SK-N-SH (cell line): ENCODE measurements at regions not wholly inside any gene's neighbourhood (a gene's known extent, or its start where the extent isn't known, plus 50 kb on each side); places are given as distances from the start of the nearest gene placed in this dataset.
A peak's percentile ranks its signal among the peaks of the same experiment; 100 is the strongest.

ENCODE experiments used
- CTCF ChIA-PET: fragments of 300-600, 350-600 bp; formaldehyde crosslinking; extraction: SDS; loops from one replicate; lab custom pipeline; 2021; lab: Yijun Ruan, JAX
- POLR2A ChIA-PET: fragments of 350-600 bp; sonication (Branson Sonifier 250); formaldehyde crosslinking; extraction: SDS; loops from one replicate; lab custom pipeline; 2020; ENCODE audit warnings: antibody characterized with exemption, inconsistent platforms; lab: Yijun Ruan, JAX
- DNase-seq: peaks from one replicate; pipeline ENCODE4 v3.0.0; 2012
- H2AFZ ChIP-seq: fragments of 200-600 bp; sonication (generic); 2 replicates; pipeline ENCODE4 v1.8.1; 2016; ENCODE audit warnings: antibody characterized with exemption, mild to moderate bottlenecking, low read depth
- H3F3A ChIP-seq: fragments of 200-600 bp; sonication (generic); replicated peaks from 2 replicates; pipeline ENCODE3; 2016; ENCODE audit warnings: antibody characterized with exemption, mild to moderate bottlenecking; ENCODE audit not compliant: insufficient read depth
- H3K27ac ChIP-seq, 2 experiments: fragments of 200-500 bp in 1 of 2; fragments of 200-600 bp in 1 of 2; sonication (Bioruptor generic) in 1 of 2; sonication (generic), shearing (Covaris generic) in 1 of 2; 2 replicates each; pipeline versions ENCODE4 v1.5.1 to v1.6.1; 2014 to 2016; ENCODE audit warnings: low read depth in 2 of 2, inconsistent platforms in 1 of 2, low read length in 1 of 2, mild to moderate bottlenecking in 1 of 2, mixed read lengths in 1 of 2
- H3K27me3 ChIP-seq: fragments of 200-600 bp; sonication (generic), shearing (Covaris generic); 2 replicates; pipeline ENCODE4 v1.6.1; 2016; ENCODE audit warnings: mixed run types; ENCODE audit not compliant: insufficient read depth
- H3K36me3 ChIP-seq, 2 experiments: fragments of 200-500 bp in 1 of 2; fragments of 200-600 bp in 1 of 2; sonication (Bioruptor generic) in 1 of 2; sonication (generic) in 1 of 2; replicated peaks in 1 of 2; 2 replicates each; pipeline versions ENCODE3 to v1.5.1; 2014 to 2016; ENCODE audit warnings: low read length in 1 of 2, mild to moderate bottlenecking in 1 of 2; ENCODE audit not compliant: insufficient read depth in 2 of 2, control insufficient read depth in 1 of 2
- H3K4me1 ChIP-seq, 2 experiments: fragments of 200-500 bp in 1 of 2; fragments of 200-600 bp in 1 of 2; sonication (Bioruptor generic) in 1 of 2; sonication (generic), shearing (Covaris generic) in 1 of 2; 2 replicates each; pipeline versions ENCODE4 v1.5.1 to v1.6.1; 2014 to 2016; ENCODE audit warnings: low read depth in 1 of 2, low read length in 1 of 2, mixed run types in 1 of 2; ENCODE audit not compliant: insufficient read depth in 2 of 2, control insufficient read depth in 1 of 2
- H3K4me2 ChIP-seq: fragments of 200-600 bp; sonication (generic), shearing (Covaris generic); 2 replicates; pipeline ENCODE4 v1.6.1; 2017; ENCODE audit warnings: mixed run types
- H3K4me3 ChIP-seq, 2 experiments: fragments of 200-500 bp in 1 of 2; fragments of 200-600 bp in 1 of 2; sonication (Bioruptor generic) in 1 of 2; sonication (generic), shearing (Covaris generic) in 1 of 2; 2 replicates each; pipeline versions ENCODE4 v1.5.1 to v1.8.1; 2014 to 2016; ENCODE audit warnings: low read depth in 2 of 2, inconsistent platforms in 1 of 2, low read length in 1 of 2, mild to moderate bottlenecking in 1 of 2, mixed read lengths in 1 of 2, moderate library complexity in 1 of 2
- H3K79me2 ChIP-seq: fragments of 200-600 bp; sonication (generic); 2 replicates; pipeline ENCODE4 v1.8.1; 2017; ENCODE audit warnings: mild to moderate bottlenecking; ENCODE audit not compliant: insufficient read depth
- H3K9ac ChIP-seq: fragments of 200-600 bp; sonication (generic); 2 replicates; pipeline ENCODE4 v1.6.1; 2017; ENCODE audit warnings: mixed run types
- H3K9me2 ChIP-seq: fragments of 200-600 bp; sonication (generic); 2 replicates; pipeline ENCODE4 v1.6.1; 2017; ENCODE audit warnings: mixed run types
- H3K9me3 ChIP-seq: fragments of 200-600 bp; sonication (generic); 2 replicates; pipeline ENCODE4 v1.6.1; 2017; ENCODE audit warnings: mixed run types, mild to moderate bottlenecking, moderate library complexity
- H4K20me1 ChIP-seq: fragments of 200-600 bp; sonication (generic); 2 replicates; pipeline ENCODE4 v1.6.1; 2017; ENCODE audit warnings: mild to moderate bottlenecking, mixed run types; ENCODE audit not compliant: insufficient read depth
- CHD2 ChIP-seq: fragments of 150-350 bp; IDR thresholded peaks from 2 replicates; pipeline ENCODE4 v1.6.1; 2018; ENCODE audit warnings: low read length; ENCODE audit not compliant: partially characterized antibody
- ELF1 ChIP-seq: IDR thresholded peaks from 2 replicates; pipeline ENCODE4 v1.4.0; 2012
- EP300 ChIP-seq, 2 experiments: IDR thresholded peaks; 2 replicates each; pipeline versions ENCODE4 v1.4.0 to v1.6.1; 2012; ENCODE audit warnings: borderline replicate concordance in 1 of 2, low read depth in 1 of 2, low read length in 1 of 2
- EZH2phosphoT487 ChIP-seq: fragments of 200-600 bp; sonication (generic); IDR thresholded peaks from 2 replicates; pipeline ENCODE4 v1.6.1; 2017; ENCODE audit warnings: low read depth, mixed run types, mild to moderate bottlenecking, antibody characterized with exemption, moderate library complexity, borderline replicate concordance
- FOSL2 ChIP-seq: IDR thresholded peaks from 2 replicates; pipeline ENCODE4 v1.4.0; 2012; ENCODE audit warnings: low read depth, mild to moderate bottlenecking, moderate library complexity, borderline replicate concordance
- FOXM1 ChIP-seq: IDR thresholded peaks from 2 replicates; pipeline ENCODE4 v1.4.0; 2012; ENCODE audit warnings: low read depth, mild to moderate bottlenecking
- GATA2 ChIP-seq: sonication (generic); formaldehyde crosslinking; IDR thresholded peaks from 2 replicates; pipeline ENCODE4 v1.5.0; 2020; ENCODE audit warnings: mild to moderate bottlenecking, missing genetic modification reagents
- MEF2A ChIP-seq: IDR thresholded peaks from 2 replicates; pipeline ENCODE4 v1.4.0; 2012; ENCODE audit warnings: low read depth, borderline replicate concordance
- MXI1 ChIP-seq: IDR thresholded peaks from 2 replicates; pipeline ENCODE4 v1.6.1; 2012; ENCODE audit warnings: mild to moderate bottlenecking, low read depth, low read length, improper control_type of control experiment
- NFIC ChIP-seq: IDR thresholded peaks from 2 replicates; pipeline ENCODE4 v1.4.0; 2012; ENCODE audit warnings: borderline replicate concordance
- POLR2AphosphoS5 ChIP-seq: IDR thresholded peaks from 2 replicates; pipeline ENCODE4 v1.6.1; 2012; ENCODE audit warnings: low read depth, low read length
- RAD21 ChIP-seq: IDR thresholded peaks from 2 replicates; pipeline ENCODE4 v1.6.1; 2012; ENCODE audit warnings: mild to moderate bottlenecking, low read length
- RCOR1 ChIP-seq: fragments of 150-350 bp; IDR thresholded peaks from 2 replicates; pipeline ENCODE4 v1.6.1; 2017; ENCODE audit warnings: antibody characterized with exemption, low read length
- RFX5 ChIP-seq: IDR thresholded peaks from 2 replicates; pipeline ENCODE4 v1.6.1; 2012; ENCODE audit warnings: mild to moderate bottlenecking, improper control_type of control experiment, low read length
- RXRA ChIP-seq: IDR thresholded peaks from 2 replicates; pipeline ENCODE4 v1.4.0; 2012; ENCODE audit warnings: low read depth, mild to moderate bottlenecking, borderline replicate concordance
- SIN3A ChIP-seq: IDR thresholded peaks from 2 replicates; pipeline ENCODE4 v1.6.1; 2012; ENCODE audit warnings: low read depth, mild to moderate bottlenecking, low read length, moderate library complexity, borderline replicate concordance
- SMC3 ChIP-seq: IDR thresholded peaks from 2 replicates; pipeline ENCODE4 v1.6.1; 2012; ENCODE audit warnings: low read depth, low read length, improper control_type of control experiment
- TAF1 ChIP-seq: IDR thresholded peaks from 2 replicates; pipeline ENCODE4 v1.6.1; 2012; ENCODE audit warnings: low read depth, mild to moderate bottlenecking, low read length, moderate library complexity, borderline replicate concordance
- TCF12 ChIP-seq: IDR thresholded peaks from 2 replicates; pipeline ENCODE4 v1.4.0; 2012
- TEAD4 ChIP-seq: IDR thresholded peaks from 2 replicates; pipeline ENCODE4 v1.4.0; 2012; ENCODE audit warnings: mild to moderate bottlenecking, borderline replicate concordance; ENCODE audit not compliant: insufficient read depth
- USF2 ChIP-seq: fragments of 150-350 bp; IDR thresholded peaks from 2 replicates; pipeline ENCODE4 v1.6.1; 2017; ENCODE audit warnings: antibody characterized with exemption, low read length, low read depth, borderline replicate concordance
- YY1 ChIP-seq: IDR thresholded peaks from 2 replicates; pipeline ENCODE4 v1.4.0; 2012; ENCODE audit warnings: low read depth, mild to moderate bottlenecking
- WGBS: methylation state at CpG from one replicate; pipeline ENCODE4 v1.1.6; 2017; ENCODE audit warnings: low lambda C conversion rate; 5-methylcytosine and 5-hydroxymethylcytosine counted together
- TF ChIP-seq, protein P1 (sequence below): IDR thresholded peaks from 2 replicates; pipeline ENCODE4 v1.4.0; 2012; ENCODE audit warnings: low read depth
- TF ChIP-seq, protein P2 (sequence below): IDR thresholded peaks from 2 replicates; pipeline ENCODE4 v1.6.1; 2012; ENCODE audit warnings: mild to moderate bottlenecking, low read depth, low read length, moderate library complexity
- TF ChIP-seq, protein P3 (sequence below): IDR thresholded peaks from 2 replicates; pipeline ENCODE4; 2012
- TF ChIP-seq, protein P4 (sequence below): IDR thresholded peaks from 2 replicates; pipeline ENCODE4 v1.4.0; 2012; ENCODE audit warnings: low read depth, borderline replicate concordance
- TF ChIP-seq, protein P5 (sequence below): IDR thresholded peaks from 2 replicates; pipeline ENCODE4 v1.4.0; 2012; ENCODE audit warnings: low read depth, borderline replicate concordance

DNA sequence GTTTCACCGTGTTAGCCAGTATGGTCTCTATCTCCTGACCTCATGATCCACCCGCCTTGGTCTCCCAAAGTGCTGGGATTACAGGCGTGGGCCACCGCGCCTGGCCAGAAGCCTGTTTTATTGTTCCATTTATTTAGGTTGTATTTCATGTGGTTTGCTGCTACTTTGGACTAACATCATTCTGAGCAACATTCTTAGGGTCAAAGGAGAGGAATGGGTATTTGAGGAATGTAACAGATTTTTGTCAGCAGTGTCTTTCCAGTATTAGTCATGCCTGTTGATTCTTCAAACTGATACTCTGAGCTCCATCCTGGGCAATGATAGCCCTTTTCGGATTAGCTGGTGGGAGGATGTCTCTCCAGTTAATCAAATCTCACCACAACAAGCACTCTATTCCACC lies 213.0 kb upstream of the CITED2 start:
- H3K27ac ChIP-seq: peak overlapping the region; percentile 83 to 87; a peak in 3 of 4 replicates
- CTCF ChIA-PET: no interaction called here
- TF ChIP-seq NFIC (peak; percentile 74), MEF2A (no peak), RFX5 (no peak), EP300 (IDR thresholded peaks at IDR 0.05; ENCODE audit: borderline replicate concordance in 1 of 2, low read depth in 1 of 2, low read length in 1 of 2) (peak in 1 of 2 experiments; percentile 90; a peak in 1 of 4 replicates), RCOR1 (no peak), POLR2AphosphoS5 (peak; percentile 40; the same call in 1 of the 2 replicates), RAD21 (no peak), FOSL2 (peak; percentile 79), TEAD4 (peak; percentile 94), FOXM1 (peak; percentile 42; the same call in 1 of the 2 replicates), ELF1 (no peak), MXI1 (no peak), RXRA (peak; percentile 82), USF2 (no peak), SMC3 (no peak), SIN3A (no peak), TCF12 (peak; percentile 89), YY1 (0 out of 2 replicates have a peak, but pooled peaks have one; percentile 16), TAF1 (peak; percentile 16; the same call in 1 of the 2 replicates), EZH2phosphoT487 (no peak), GATA2 (CRISPR knock-in tag) (no peak), CHD2 (no peak)
- TF ChIP-seq, protein P1, sequence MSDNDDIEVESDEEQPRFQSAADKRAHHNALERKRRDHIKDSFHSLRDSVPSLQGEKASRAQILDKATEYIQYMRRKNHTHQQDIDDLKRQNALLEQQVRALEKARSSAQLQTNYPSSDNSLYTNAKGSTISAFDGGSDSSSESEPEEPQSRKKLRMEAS: 0 out of 2 replicates have a peak, but pooled peaks have one; percentile 10
- TF ChIP-seq, protein P2, sequence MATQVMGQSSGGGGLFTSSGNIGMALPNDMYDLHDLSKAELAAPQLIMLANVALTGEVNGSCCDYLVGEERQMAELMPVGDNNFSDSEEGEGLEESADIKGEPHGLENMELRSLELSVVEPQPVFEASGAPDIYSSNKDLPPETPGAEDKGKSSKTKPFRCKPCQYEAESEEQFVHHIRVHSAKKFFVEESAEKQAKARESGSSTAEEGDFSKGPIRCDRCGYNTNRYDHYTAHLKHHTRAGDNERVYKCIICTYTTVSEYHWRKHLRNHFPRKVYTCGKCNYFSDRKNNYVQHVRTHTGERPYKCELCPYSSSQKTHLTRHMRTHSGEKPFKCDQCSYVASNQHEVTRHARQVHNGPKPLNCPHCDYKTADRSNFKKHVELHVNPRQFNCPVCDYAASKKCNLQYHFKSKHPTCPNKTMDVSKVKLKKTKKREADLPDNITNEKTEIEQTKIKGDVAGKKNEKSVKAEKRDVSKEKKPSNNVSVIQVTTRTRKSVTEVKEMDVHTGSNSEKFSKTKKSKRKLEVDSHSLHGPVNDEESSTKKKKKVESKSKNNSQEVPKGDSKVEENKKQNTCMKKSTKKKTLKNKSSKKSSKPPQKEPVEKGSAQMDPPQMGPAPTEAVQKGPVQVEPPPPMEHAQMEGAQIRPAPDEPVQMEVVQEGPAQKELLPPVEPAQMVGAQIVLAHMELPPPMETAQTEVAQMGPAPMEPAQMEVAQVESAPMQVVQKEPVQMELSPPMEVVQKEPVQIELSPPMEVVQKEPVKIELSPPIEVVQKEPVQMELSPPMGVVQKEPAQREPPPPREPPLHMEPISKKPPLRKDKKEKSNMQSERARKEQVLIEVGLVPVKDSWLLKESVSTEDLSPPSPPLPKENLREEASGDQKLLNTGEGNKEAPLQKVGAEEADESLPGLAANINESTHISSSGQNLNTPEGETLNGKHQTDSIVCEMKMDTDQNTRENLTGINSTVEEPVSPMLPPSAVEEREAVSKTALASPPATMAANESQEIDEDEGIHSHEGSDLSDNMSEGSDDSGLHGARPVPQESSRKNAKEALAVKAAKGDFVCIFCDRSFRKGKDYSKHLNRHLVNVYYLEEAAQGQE: no peak
- TF ChIP-seq, protein P3, sequence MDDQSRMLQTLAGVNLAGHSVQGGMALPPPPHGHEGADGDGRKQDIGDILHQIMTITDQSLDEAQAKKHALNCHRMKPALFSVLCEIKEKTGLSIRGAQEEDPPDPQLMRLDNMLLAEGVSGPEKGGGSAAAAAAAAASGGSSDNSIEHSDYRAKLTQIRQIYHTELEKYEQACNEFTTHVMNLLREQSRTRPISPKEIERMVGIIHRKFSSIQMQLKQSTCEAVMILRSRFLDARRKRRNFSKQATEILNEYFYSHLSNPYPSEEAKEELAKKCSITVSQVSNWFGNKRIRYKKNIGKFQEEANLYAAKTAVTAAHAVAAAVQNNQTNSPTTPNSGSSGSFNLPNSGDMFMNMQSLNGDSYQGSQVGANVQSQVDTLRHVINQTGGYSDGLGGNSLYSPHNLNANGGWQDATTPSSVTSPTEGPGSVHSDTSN: peak; percentile 81
- TF ChIP-seq, protein P4, sequence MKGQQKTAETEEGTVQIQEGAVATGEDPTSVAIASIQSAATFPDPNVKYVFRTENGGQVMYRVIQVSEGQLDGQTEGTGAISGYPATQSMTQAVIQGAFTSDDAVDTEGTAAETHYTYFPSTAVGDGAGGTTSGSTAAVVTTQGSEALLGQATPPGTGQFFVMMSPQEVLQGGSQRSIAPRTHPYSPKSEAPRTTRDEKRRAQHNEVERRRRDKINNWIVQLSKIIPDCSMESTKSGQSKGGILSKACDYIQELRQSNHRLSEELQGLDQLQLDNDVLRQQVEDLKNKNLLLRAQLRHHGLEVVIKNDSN: no peak
- TF ChIP-seq, protein P5, sequence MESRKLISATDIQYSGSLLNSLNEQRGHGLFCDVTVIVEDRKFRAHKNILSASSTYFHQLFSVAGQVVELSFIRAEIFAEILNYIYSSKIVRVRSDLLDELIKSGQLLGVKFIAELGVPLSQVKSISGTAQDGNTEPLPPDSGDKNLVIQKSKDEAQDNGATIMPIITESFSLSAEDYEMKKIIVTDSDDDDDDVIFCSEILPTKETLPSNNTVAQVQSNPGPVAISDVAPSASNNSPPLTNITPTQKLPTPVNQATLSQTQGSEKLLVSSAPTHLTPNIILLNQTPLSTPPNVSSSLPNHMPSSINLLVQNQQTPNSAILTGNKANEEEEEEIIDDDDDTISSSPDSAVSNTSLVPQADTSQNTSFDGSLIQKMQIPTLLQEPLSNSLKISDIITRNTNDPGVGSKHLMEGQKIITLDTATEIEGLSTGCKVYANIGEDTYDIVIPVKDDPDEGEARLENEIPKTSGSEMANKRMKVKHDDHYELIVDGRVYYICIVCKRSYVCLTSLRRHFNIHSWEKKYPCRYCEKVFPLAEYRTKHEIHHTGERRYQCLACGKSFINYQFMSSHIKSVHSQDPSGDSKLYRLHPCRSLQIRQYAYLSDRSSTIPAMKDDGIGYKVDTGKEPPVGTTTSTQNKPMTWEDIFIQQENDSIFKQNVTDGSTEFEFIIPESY: peak; percentile 74; the same call in 1 of the 2 replicates

More for the DNA sequence above, 213.0 kb upstream of the CITED2 start:
- H3K79me2 ChIP-seq: no peaks in the 10 kb centered on the region
- no peaks in the 10 kb centered on the region for H3K36me3 ChIP-seq
- H3K27me3 ChIP-seq: no peaks in the 10 kb centered on the region
- 22% methylated on average over 6 of the region's 6 CpGs for WGBS
- peaks cover 31% of the 10 kb centered on the region for H3F3A ChIP-seq
- no peaks in the 10 kb centered on the region for H4K20me1 ChIP-seq
- no peaks in the 10 kb centered on the region for H3K9me3 ChIP-seq
- peak overlapping the region; percentile 29; the same call in 1 of the 2 replicates for H3K4me2 ChIP-seq
- POLR2A ChIA-PET: no interaction called here
- DNase-seq: no peak
- H2AFZ ChIP-seq: no peak overlapping the region
- H3K9ac ChIP-seq: peak overlapping the region; percentile 45; the same call in 1 of the 2 replicates
- no peaks in the 10 kb centered on the region for H3K9me2 ChIP-seq
- peaks cover 0 to 31% of the 10 kb centered on the region in 2 experiments; a peak in 2 of 4 replicates for H3K4me1 ChIP-seq
- H3K4me3 ChIP-seq: no peak overlapping the region
